IMR-90 (cell line): ENCODE measurements at regions not wholly inside any gene's neighbourhood (a gene's known extent, or its start where the extent isn't known, plus 50 kb on each side); places are given as distances from the start of the nearest gene placed in this dataset.

Experiments used
- ATAC-seq: fragments of 200-7000 bp; cut with Tn5 transposase; 2 replicates; pipeline ENCODE4 v1.9.1; 2020; ENCODE audit warnings: low read depth, mild to moderate bottlenecking, moderate library complexity
- BruUV-seq: library from RNA; stranded (reverse); fragments of 400-500 nt; replicated peaks from 2 replicates; lab custom pipeline; 2021; lab: Mats Ljungman, UMichigan
- CTCF ChIA-PET: fragments of 300-600 bp; formaldehyde crosslinking; extraction: SDS; loops from one replicate; lab custom pipeline; 2021; ENCODE audit warnings: antibody characterized with exemption; lab: Yijun Ruan, JAX
- POLR2A ChIA-PET: fragments of 300-600 bp; sonication (Branson Sonifier 250); formaldehyde crosslinking; loops from one replicate; lab custom pipeline; 2022; ENCODE audit warnings: antibody characterized with exemption; ENCODE audit not compliant: unreplicated experiment; lab: Charles Lee
- DNase-seq: peaks from one replicate; pipeline ENCODE4 v3.0.0; 2013
- H2AFZ ChIP-seq: replicated peaks from 2 replicates; pipeline ENCODE3; 2013; ENCODE audit warnings: low read length, mild to moderate bottlenecking; ENCODE audit not compliant: poor library complexity
- H2AK5ac ChIP-seq: 2 replicates; pipeline ENCODE4 v1.6.1; 2013; ENCODE audit warnings: low read depth, low read length, inconsistent platforms
- H2AK9ac ChIP-seq: replicated peaks from 2 replicates; pipeline ENCODE3; 2013; ENCODE audit warnings: mild to moderate bottlenecking, low read depth, low read length, moderate library complexity; ENCODE audit not compliant: poor library complexity
- H2BK120ac ChIP-seq: 2 replicates; pipeline ENCODE4 v1.6.1; 2013; ENCODE audit warnings: low read depth, low read length, inconsistent platforms
- H2BK15ac ChIP-seq: 3 replicates; pipeline ENCODE4 v1.6.1; 2013; ENCODE audit warnings: low read depth, low read length, inconsistent platforms
- H2BK20ac ChIP-seq: 2 replicates; pipeline ENCODE4 v1.6.1; 2013; ENCODE audit warnings: low read depth, mild to moderate bottlenecking, inconsistent platforms, low read length, moderate library complexity
- H2BK5ac ChIP-seq: 2 replicates; pipeline ENCODE4 v1.6.1; 2013; ENCODE audit warnings: mild to moderate bottlenecking, low read depth, low read length, inconsistent platforms; ENCODE audit not compliant: poor library complexity, severe bottlenecking
- H3K14ac ChIP-seq: replicated peaks from 2 replicates; pipeline ENCODE4 v1.6.1; 2013; ENCODE audit warnings: low read depth, low read length, inconsistent platforms
- H3K18ac ChIP-seq: 2 replicates; pipeline ENCODE4 v1.6.1; 2013; ENCODE audit warnings: low read depth, low read length, control low read depth
- H3K23ac ChIP-seq: 2 replicates; pipeline ENCODE4 v1.6.1; 2013; ENCODE audit warnings: low read depth, low read length, inconsistent platforms
- H3K27ac ChIP-seq: 2 replicates; pipeline ENCODE4 v1.5.1; 2013; ENCODE audit warnings: mild to moderate bottlenecking, control low read depth, low read length; ENCODE audit not compliant: insufficient read depth
- H3K27me3 ChIP-seq: 2 replicates; pipeline ENCODE4 v1.6.1; 2013; ENCODE audit warnings: low read length; ENCODE audit not compliant: control insufficient read depth, insufficient read depth
- H3K36me3 ChIP-seq: 2 replicates; pipeline ENCODE4 v1.6.1; 2013; ENCODE audit warnings: low read length, mixed read lengths; ENCODE audit not compliant: control insufficient read depth, insufficient read depth
- H3K4ac ChIP-seq: 2 replicates; pipeline ENCODE4 v1.6.1; 2013; ENCODE audit warnings: low read depth, low read length, inconsistent platforms
- H3K4me1 ChIP-seq: 2 replicates; pipeline ENCODE4 v1.6.1; 2013; ENCODE audit warnings: low read length, mixed read lengths; ENCODE audit not compliant: control insufficient read depth, insufficient read depth
- H3K4me2 ChIP-seq: 2 replicates; pipeline ENCODE4 v1.6.1; 2013; ENCODE audit warnings: low read depth, mild to moderate bottlenecking, control low read depth, low read length, moderate library complexity
- H3K4me3 ChIP-seq: 2 replicates; pipeline ENCODE4 v1.5.1; 2013; ENCODE audit warnings: low read depth, mild to moderate bottlenecking, control low read depth, low read length, moderate library complexity; ENCODE audit not compliant: insufficient read depth
- H3K56ac ChIP-seq: 2 replicates; pipeline ENCODE4 v1.6.1; 2013; ENCODE audit warnings: low read length, inconsistent platforms; ENCODE audit not compliant: insufficient read depth; ENCODE audit errors: extremely low read depth
- H3K79me1 ChIP-seq, 2 experiments: 2 replicates each; pipeline ENCODE4 v1.6.1; 2013; ENCODE audit warnings: low read length in 2 of 2, inconsistent platforms in 1 of 2, low read depth in 1 of 2
- H3K9ac ChIP-seq: 2 replicates; pipeline ENCODE4 v1.6.1; 2013; ENCODE audit warnings: low read depth, low read length, control low read depth
- H3K9me1 ChIP-seq: 2 replicates; pipeline ENCODE4 v1.6.1; 2013; ENCODE audit warnings: low read length, inconsistent platforms; ENCODE audit not compliant: insufficient read depth
- H3K9me3 ChIP-seq: 2 replicates; pipeline ENCODE4 v1.6.1; 2013; ENCODE audit warnings: low read length; ENCODE audit not compliant: control insufficient read depth, insufficient read depth
- H4K20me1 ChIP-seq: 2 replicates; pipeline ENCODE4 v1.6.1; 2013; ENCODE audit warnings: low read length, inconsistent platforms; ENCODE audit not compliant: insufficient read depth
- H4K5ac ChIP-seq: 2 replicates; pipeline ENCODE4 v1.6.1; 2013; ENCODE audit warnings: mild to moderate bottlenecking, low read depth, low read length, control low read depth
- H4K8ac ChIP-seq, 2 experiments: 2 replicates each; pipeline ENCODE4 v1.6.1; 2013; ENCODE audit warnings: low read depth in 2 of 2, low read length in 2 of 2, control low read depth in 1 of 2, inconsistent platforms in 1 of 2
- H4K91ac ChIP-seq: 2 replicates; pipeline ENCODE4 v1.6.1; 2013; ENCODE audit warnings: low read depth, low read length, inconsistent platforms; ENCODE audit not compliant: insufficient read depth
- BHLHE40 ChIP-seq: fragments of 150-350 bp; IDR thresholded peaks from 2 replicates; pipeline ENCODE4 v1.6.1; 2016; ENCODE audit warnings: mild to moderate bottlenecking, low read depth, low read length
- MAFK ChIP-seq: IDR thresholded peaks from 2 replicates; pipeline ENCODE4 v1.6.1; 2012; ENCODE audit warnings: low read depth, low read length, improper control_type of control experiment
- MXI1 ChIP-seq: IDR thresholded peaks from 2 replicates; pipeline ENCODE4 v1.6.1; 2012; ENCODE audit warnings: low read depth, mild to moderate bottlenecking, low read length, moderate library complexity, borderline replicate concordance
- POLR2A ChIP-seq: IDR thresholded peaks from 2 replicates; pipeline ENCODE4 v1.6.1; 2012; ENCODE audit warnings: mild to moderate bottlenecking, low read depth, low read length
- RFX5 ChIP-seq: IDR thresholded peaks from 2 replicates; pipeline ENCODE4 v1.8.0; 2012; ENCODE audit warnings: low read depth, mild to moderate bottlenecking, low read length, moderate library complexity
- WGBS, 2 experiments: methylation state at CpG; one replicate each; pipeline versions ENCODE4 v1.1.5 to v1.1.7; 2013; ENCODE audit warnings: missing lambda C conversion rate in 2 of 2; ENCODE audit not compliant: insufficient read length in 1 of 2; ENCODE audit errors: extremely low coverage in 2 of 2; 5-methylcytosine and 5-hydroxymethylcytosine counted together
- dilution Hi-C: fragments of 300-500 bp; cut with HindIII; formaldehyde crosslinking; loops from one replicate; pipeline ENCODE4 v1.14.3; 2018; ENCODE audit warnings: low sequenced_read_pairs; ENCODE audit not compliant: unreplicated experiment
- in situ Hi-C: fragments of 300-500 bp; cut with MboI; formaldehyde crosslinking; loops from 3 replicates; pipeline ENCODE4 v1.14.3; 2019; ENCODE audit warnings: low sequenced_read_pairs, inconsistent platforms, mixed read lengths
- intact Hi-C: fragments of 100-400 bp; cut with micrococcal nuclease; formaldehyde crosslinking; loops from 2 replicates; pipeline ENCODE4 v1.10.0; 2022

GRCh38 chr3:177905173-177906125 lies 630.8 kb upstream of the KCNMB2 start:
- TF ChIP-seq POLR2A (0 out of 2 replicates have a peak, but pooled peaks have one; percentile 12), MAFK (peak; percentile 57; the same call in 1 of the 2 replicates), MXI1 (no peak), RFX5 (no peak), BHLHE40 (no peak)
- H3K4me3 ChIP-seq, result no peak overlapping the region

More at GRCh38 chr3:177905173-177906125, 630.8 kb upstream of the KCNMB2 start:
- H2BK20ac ChIP-seq, result peak overlapping the region; percentile 94
- H4K20me1 ChIP-seq, result no peaks in the 10 kb centered on the region
- H3K4me2 ChIP-seq, result peak overlapping the region; percentile 74; the same call in 1 of the 2 replicates
- peak overlapping the region; percentile 91 for H3K56ac ChIP-seq
- H3K9me3 ChIP-seq, result no peaks in the 10 kb centered on the region
- H2AFZ ChIP-seq, result no peak overlapping the region
- no peaks in the 10 kb centered on the region for H3K79me1 ChIP-seq
- peak; percentile 74 for ATAC-seq
- H3K9me1 ChIP-seq, result peaks cover 6% of the 10 kb centered on the region; the same call in 1 of the 2 replicates
- H3K27me3 ChIP-seq, result no peaks in the 10 kb centered on the region
- peak overlapping the region; percentile 99 for H3K18ac ChIP-seq
- peak overlapping the region; percentile 97 for H3K4ac ChIP-seq
- BruUV-seq, result no TSS peak
- H3K9ac ChIP-seq, result peak overlapping the region; percentile 59
- POLR2A ChIA-PET, result interaction anchor here (0.8 kb wide), 1 partner anchor 84 kb away, joined by 3 read pairs; no protein-coding TSS in a partner anchor
- peak overlapping the region; percentile 89; the same call in 1 of the 2 replicates for H4K5ac ChIP-seq
- H3K4me1 ChIP-seq, result peaks cover 12% of the 10 kb centered on the region
- WGBS, 2 experiments, result 0% methylated on average over 1 of the region's 4 CpGs; no CpG with 5 or more reads in 1 of the 2 experiments
- intact Hi-C loops, result loop anchor here (1.0 to 5.0 kb wide), 9 partner anchors 69 to 853 kb away; partner anchors contain the start of gene TBL1XR1
- H4K91ac ChIP-seq, result peak overlapping the region; percentile 96
- no peak overlapping the region for H2AK9ac ChIP-seq
- H4K8ac ChIP-seq, result peak overlapping the region; percentile 78 to 87
- peak; percentile 90 for DNase-seq
- H2BK120ac ChIP-seq, result peak overlapping the region; percentile 93
- dilution Hi-C loops, result no loop called here
- H3K14ac ChIP-seq, result peak overlapping the region; percentile 49
- H2BK15ac ChIP-seq, result peak overlapping the region; percentile 60
- peak overlapping the region; percentile 98 for H2BK5ac ChIP-seq
- H3K23ac ChIP-seq, result peak overlapping the region; percentile 70
- no peaks in the 10 kb centered on the region for H3K36me3 ChIP-seq
- H3K27ac ChIP-seq, result peak overlapping the region; percentile 83
- in situ Hi-C loops, result no loop called here
- H2AK5ac ChIP-seq, result peak overlapping the region; percentile 19; the same call in 1 of the 2 replicates
- CTCF ChIA-PET, result interaction anchor here (0.6 to 1.2 kb wide), 5 partner anchors 84 to 1049 kb away, joined by 3 to 4 read pairs (median 3); no protein-coding TSS in a partner anchor
